C1 segment of cervical spinal cord (tissue), 14 donors: ENCODE measurements at regions not wholly inside any gene's neighbourhood (a gene's known extent, or its start where the extent isn't known, plus 50 kb on each side); places are given as distances from the start of the nearest gene placed in this dataset.
"Not testable (repeated sequence)": the region's sequence is repeated elsewhere in the genome, so short reads cannot be mapped to it uniquely, and the experiment has no call there.

ENCODE experiments used
- DNase-seq, 14 donors: peaks; one replicate each; lab custom pipeline; 2025; lab: John Stamatoyannopoulos, UW

DNA sequence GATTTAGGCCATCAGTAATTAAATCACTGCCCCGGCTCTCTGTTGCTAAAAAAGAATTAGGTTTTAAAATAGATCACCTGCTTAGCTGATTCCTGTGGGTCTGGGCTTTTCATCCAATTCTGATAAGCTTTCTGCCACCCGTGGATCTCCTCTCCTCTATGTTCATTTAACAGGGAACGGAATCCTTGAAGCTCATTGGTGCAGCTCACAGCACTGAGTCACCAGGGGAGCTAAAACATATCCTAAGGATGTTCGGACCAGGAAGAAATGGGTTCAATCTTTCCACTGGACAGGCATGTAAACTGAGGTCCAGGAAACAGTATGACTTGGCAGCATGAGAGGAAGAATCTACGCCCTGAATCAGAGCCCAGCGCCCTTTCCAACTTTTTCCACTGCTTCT lies 267.1 kb upstream of the GRIA1 start:
- no peak for DNase-seq

DNA sequence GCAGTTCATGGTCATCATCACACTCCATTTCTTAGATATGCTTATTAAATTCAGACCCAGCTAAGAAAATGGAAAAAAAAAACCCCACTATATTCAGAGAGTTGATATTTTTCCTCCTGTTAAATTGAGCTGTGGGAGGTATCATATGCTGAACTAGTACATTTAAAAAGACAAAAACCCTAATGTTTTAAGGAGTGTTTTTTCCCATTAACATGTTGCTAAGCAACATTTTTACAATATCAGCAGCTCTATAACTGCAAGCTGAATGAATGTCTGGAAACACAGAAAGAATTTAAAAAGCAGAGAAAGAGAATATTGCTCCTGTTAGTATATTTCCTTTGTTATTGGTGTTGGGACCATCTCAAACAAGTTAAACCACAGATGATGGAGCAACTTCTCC lies 265.8 kb upstream of the GRIA1 start:
- no peak for DNase-seq

DNA sequence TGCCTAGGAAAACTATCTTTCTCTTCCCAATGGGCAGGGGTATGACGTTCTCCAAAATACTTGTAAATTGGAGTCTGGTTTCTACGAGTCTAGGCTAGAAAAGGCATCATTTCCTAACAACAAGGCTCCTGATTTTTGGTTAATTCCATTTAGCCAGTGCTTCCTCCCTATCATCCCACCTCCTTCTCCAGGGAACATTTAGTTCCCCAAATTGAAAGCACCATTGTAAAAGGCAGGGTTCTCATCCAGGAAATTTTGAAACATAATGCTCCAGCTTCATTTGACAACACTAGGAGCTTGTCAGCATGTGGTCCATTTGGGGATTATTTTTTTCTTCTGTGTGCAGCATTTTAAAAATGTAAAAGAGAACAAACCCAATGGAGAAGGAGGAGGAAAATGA lies 256.5 kb upstream of the GRIA1 start:
- DNase-seq: no peak

DNA sequence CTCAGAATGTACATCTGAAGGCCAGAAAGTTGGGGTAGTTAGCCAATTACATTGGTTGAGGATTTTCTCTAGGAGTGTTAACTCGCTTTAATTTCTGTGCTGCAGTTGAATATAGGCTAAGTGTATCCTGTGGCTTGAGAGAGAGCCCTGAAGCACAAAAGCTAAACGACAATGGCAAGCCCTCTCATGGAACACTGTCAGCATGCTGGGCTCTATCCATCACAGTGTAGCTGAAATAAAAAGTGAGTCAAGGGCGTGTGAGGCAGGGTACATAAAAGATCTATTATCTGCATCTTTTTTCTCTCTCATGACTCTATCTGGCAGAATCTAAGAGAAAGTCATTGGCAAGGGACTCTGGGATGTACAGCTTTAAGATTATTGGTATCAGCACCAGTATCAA lies 254.2 kb upstream of the GRIA1 start:
- no peak for DNase-seq

DNA sequence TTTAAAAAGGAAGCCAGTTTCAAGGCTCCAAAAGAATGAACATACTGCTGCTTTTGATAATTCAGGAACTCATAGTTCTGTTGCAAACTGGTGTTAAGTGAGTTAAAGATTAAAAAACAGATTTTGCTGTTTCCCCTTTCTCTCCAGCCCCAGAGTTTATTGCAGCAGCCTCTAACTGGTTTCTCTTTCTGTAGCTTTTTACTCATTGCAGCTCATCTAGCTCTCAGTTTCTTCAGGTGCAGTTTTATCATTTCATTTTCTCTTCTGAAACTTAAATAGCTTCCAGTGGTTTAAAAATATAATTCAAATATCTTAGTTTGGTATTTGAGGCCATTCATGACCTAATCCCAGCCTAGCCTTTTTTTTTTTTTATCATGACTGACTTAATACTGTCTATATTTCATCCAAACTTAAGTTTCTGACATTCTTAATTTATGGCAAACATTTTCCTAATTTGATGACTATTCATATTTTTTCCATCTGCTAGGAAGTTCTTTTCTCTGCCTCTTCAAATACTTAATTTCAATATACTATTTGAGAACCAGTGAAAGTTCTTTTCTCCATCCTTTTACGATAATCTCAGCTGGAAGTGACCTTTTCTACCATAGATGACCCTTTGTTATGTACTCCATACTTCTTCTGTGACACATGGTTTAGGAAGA lies 252.7 kb upstream of the GRIA1 start:
- no peak for DNase-seq

DNA sequence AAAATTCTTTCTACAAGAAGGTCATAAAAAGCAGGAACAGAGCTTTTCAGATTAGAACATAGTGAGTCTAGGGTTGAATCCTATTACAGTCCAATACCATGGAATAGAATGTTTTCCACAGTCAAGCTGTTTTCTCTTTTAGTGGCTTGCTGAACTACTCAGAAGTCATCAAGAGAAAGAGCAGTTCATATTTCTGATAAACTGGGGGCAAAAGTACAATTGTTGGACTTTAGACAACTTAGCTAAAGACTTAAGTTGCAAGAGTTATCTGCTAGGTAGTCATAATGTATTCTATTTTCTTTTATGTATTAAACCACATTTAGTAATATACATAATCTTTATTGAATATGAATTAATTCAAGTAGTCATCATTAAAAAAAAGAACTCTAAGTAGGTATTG lies 233.1 kb upstream of the GRIA1 start:
- DNase-seq: no peak

DNA sequence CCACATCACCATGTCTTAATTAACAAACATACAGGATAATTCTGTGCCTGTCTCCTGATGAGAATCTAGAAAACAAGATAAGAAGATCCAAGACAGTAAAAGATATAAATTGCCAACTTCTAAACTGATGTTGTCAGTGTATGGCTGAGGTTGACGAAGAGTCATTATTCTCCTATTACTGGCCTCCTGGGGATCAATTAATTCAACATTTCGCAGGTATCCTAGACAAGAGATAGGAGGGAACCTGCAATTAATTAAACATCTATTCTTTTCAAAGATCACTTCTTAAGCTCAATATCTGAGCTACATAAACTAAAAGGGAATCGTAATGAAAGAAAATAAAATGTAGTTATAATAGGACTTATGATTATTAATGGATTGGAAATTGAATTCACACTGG lies 232.0 kb upstream of the GRIA1 start:
- DNase-seq: no peak

DNA sequence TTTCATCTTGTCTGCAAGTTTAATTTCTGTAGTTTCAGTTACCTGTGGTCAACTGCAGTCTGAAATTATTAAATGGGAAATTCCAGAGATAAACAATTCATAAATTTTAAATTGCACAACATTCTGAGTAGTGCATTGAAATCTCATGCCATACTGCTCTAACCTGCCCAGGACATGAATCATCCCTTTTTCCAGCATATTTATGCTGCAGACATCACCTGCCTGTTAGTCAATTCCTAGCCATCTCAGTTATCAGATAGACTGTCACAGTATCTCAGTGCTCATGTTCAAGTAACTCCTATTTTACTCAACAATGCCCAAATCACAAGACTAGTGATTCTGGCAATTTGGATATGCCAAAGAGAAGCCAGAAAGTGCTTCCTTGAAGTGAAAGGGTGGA lies 223.0 kb upstream of the GRIA1 start:
- no peak for DNase-seq

DNA sequence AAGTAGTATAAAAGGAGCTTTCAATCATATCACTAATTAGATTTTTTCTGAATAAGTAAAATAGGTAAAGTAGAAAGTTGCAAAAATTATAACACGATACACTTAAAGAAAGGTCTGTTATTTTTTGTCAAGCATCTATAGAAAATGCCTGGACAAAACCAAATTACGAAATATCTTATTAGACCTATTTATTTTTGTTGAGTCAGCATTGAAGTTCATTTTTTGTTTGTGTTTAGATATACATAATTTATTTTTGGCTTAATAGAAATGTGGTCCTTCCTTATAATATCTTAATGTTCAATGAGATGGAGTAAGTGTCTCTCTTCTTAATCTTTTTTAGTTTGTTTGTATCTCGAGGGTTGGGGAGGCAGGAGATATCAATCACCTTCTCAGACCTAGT lies 214.8 kb upstream of the GRIA1 start:
- no peak for DNase-seq

DNA sequence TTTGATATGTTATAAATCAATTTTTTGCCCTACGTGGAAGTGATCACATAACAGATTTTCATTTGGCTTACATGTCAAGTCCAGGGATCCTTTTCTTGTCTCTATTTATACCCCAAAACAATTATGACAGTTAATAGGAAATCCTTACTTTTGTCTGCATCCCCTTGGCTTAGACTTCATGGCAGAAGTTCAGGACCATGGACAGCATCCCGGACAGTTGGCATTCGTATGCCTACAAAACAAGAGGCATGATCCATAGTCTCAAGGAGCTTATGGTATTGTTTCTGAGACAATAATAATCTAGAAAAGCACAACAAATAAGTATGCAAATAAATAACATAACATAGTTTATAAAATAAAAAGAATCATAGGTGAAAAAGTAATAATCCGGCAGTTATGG lies 214.3 kb upstream of the GRIA1 start:
- peak in 2 of 14 donors; percentile 0 for DNase-seq

DNA sequence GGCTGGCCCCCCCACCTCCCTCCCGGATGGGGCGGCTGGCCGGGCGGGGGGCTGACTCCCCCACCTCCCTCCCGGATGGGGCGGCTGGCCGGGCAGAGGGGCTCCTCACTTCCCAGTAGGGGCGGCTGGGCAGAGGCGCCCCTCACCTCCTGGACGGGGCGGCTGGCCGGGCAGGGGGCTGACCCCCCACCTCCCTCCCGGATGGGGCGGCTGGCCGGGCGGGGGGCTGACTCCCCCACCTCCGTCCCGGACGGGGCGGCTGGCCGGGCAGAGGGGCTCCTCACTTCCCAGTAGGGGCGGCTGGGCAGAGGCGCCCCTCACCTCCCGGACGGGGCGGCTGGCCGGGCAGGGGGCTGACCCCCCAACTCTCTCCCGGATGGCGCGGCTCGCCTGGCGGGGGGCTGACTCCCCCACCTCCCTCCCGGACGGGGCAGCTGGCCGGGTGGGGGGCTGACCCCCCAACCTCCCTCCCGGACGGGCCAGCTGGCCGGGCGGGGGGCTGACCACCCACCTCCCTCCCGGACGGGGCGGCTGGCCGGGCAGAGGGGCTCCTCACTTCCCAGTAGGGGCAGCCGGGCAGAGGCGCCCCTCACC lies 194.1 kb upstream of the GRIA1 start:
- not testable (repeated sequence) for DNase-seq

DNA sequence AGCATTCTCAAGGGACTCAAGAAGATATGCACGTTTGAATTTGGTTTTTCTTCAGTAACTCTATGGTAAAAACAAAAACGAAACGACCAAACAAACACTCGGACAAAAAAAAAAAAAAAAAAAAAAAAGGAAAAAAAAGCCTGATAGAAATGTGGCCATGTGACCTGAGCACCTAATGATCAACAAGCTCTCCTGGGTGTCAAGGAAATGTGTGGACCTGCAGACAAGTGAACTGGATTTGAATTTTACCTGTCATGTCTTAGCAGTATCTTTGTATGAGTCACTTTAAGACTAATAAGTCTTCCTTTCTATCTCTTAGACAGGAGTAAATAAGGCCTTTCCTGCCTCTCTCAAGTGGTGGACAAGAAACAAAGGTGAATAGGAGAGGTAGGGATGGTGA lies 190.6 kb upstream of the GRIA1 start:
- no peak for DNase-seq

DNA sequence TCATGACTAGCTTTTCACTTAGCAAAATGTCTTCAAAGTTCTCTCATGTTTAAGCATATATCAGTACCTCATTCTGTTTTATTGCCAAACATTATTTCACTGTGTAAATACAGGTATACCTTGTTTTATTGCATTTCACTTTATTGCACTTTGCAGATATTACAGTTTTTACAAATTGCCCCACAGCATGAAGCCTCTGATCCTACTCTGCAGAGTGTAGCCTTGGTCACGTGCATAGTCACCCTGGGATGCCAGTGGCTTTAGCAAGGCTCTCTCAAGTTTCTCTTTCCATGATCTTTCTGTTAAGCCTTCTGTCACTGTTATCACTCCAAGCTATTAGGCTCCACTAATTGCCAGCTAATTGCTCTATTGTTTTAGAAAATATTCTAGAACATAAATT lies 182.2 kb upstream of the GRIA1 start:
- DNase-seq: no peak

DNA sequence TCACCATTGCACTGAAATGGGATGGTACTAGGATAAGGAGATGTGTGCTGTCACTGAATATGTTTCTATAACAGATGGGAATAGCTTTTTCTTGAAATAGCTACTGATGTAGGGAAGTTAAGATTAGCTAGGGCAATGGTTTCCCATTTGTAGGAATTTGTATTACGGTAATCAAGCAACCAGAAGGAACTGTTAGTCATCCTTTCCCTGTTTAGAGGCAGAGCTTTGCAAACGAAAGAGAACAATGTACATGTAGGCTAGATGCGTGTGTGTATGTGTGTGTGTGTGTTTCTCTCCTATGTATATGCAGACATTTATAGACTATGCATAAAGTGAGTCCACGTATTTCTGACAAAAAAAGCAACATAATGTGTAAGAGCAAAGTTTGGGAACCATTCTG lies 171.9 kb upstream of the GRIA1 start:
- DNase-seq: no peak

DNA sequence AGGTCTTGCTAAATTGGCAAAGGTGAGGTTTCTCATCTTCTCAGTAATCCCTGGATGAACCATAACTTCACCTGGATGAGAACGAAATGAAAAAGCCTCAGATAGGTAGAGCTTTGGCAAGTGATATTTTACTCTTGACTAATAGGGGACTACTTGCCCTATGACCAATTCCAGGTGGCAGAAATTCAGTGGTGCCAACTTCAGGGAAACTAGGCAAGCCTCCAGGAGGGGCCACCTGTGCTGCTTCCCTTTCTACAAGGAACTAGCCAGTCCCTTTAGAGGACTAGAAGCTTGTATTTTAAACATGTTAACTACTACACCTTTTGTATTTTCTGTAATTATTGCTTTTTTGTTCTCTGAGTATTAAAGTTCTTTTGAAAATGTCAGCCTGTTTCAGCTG lies 169.0 kb upstream of the GRIA1 start:
- no peak for DNase-seq

DNA sequence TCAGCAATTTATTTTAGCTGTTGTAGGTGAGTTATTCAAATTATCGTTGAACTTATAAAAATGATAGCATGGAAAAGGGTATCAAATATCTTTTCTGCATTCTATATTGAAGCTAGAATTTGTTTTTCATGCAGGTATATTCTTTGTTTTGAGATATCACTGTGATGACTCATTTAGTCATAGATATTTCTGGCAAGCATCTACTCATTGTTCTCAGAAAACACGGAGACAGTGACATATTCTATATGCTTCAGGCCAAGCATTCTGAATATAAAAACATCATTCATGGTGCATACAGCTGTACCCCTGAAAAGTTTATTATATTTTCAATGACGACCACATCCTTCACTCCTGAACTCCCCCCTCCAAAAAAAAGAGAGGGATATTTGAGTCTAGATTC lies 150.3 kb upstream of the GRIA1 start:
- DNase-seq: no peak

DNA sequence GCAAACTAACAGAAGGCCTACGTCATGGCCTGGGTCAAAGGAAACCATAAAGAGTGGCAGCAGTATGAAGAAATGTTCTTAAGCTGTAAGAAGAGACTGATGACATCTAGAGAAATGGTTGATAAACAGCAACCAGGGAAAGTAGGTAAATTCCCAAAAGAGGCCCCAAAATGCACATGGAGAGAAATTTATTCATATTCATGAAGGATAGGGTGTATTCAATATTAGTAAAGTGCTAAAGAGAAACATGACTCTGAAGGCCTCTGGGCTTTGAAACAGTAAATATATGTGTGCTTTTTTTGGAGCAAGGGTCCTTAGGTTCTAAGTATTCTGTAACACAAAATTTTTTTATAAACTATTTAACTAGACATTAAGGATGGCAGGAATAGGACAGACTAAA lies 149.7 kb upstream of the GRIA1 start:
- DNase-seq: no peak

DNA sequence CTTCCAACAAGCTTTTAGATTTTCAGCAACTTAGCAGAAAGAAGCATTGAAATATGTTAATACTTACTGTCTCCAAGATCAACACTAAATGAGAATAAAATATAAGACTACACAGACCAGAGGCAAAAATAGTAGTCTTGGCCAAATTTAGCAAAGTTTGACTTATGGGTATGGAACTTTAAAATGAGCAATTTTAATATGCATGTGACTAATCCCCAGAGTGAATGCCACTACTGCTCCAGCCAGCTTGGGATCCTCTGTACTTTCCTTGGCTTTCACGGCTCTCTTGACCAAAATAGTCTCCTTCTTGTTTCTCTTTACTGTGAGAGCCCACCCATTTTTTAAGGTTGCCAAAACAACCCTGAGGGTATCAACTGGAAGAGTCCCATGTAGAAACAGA lies 148.0 kb upstream of the GRIA1 start:
- DNase-seq: no peak

DNA sequence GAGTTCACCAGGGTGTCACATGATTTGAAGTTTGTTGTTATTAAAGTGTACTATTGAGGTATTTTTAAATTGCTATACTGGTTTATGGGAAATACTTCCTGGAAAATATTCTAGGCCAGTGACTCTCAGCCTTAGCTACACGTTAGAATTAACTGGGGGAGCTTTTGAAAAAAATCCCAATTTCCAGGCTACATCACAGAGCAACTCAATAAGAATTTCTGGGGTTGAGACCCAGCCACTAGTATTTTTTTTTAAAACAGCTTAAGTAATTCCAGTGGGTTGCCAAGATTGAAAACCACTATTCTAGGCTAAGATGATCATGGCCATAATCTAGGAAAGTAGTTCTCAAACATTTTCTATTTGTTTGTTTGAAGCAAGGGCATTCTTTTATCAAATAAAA lies 142.9 kb upstream of the GRIA1 start:
- DNase-seq: no peak

DNA sequence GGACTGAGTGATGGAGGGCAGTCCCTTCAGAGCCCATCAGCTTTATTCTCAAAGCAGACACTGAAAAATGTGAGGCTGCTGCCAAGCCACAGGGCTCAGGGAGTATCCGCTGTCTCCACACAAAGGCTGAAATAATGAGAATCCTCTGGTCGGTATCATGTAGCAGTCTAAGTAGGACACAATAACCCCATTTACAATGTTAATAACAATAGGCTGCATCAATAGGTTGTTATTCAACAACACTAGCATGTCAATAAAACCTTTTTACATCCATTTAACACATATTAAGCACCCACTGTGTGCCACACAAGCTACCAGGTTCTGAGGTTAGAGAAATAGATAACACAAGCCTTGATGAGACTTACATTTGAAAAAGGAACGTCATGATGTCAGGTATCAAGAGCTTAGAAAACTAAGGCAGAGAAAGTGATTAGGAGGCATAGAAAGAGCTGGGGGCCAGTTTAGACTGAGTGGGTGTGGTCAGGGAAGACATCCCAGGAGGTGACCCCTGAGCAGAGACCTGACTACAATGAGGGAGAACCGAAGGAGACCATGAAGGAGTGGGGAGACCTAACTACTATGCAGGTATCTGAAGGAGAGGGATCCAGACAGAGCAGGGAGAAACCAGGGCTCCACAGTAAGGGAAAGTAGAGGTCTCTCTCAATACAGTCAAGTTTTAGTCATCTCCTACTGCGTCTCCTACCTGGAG lies 140.1 kb upstream of the GRIA1 start:
- DNase-seq: no peak

DNA sequence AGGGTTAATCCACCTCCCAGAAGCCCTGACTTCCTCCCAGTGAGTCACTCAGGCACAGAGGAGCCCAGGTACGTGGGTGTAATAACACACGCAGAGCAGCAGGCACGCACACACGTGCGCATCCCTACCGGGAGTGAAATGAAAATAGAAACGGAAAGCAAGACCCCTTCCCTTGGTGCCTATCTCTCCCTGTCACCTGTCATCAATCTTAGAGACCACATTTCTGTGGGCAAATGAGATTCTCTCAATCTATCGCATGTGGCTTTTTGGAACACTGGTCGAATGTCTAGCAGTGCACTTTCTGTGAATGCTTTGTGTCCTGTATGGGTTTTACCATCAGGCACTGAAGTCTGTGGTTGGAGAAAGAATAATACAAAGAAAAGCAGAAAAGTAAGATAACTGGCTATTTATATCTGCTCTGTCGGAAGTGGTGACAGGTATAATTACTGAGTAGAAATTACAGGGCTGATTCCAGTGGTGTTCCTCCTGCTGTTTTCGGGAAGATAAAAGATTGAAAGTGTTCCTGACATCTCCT lies 137.7 kb upstream of the GRIA1 start:
- no peak for DNase-seq

DNA sequence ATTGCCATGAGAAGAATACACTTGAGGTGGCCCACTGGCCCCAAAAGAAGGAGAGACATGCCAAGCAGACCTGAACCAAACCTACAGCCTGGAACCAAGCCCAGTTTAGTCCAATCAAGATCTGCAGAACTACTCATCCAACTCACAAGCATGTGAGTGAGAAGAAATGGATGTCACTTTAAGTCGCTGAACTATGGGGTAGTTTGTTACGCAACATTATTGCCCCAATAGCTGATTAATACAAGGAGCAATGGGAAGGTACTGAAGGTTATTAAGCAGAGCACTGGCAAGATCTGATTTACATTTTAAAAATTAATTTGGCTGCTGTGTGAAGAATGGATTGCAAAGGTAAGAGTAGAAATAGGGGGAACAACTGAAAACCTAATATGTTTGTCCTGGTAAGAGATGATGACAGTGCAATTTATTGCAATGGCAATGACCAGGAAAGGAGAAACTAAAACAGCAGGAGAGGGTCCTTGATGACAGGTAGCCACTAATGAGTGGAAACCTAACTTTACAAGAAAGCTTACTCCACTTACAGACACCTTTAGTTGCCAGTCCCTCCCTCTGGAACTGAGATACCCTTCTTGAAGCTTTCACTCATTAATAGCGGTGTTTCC lies 132.9 kb upstream of the GRIA1 start:
- no peak for DNase-seq
